ENCODE measurements at regions not wholly inside any gene's neighbourhood (a gene's known extent, or its start where the extent isn't known, plus 50 kb on each side); places are given as distances from the start of the nearest gene placed in this dataset.
A peak's percentile ranks its signal among the peaks of the same experiment; 100 is the strongest.

DNA sequence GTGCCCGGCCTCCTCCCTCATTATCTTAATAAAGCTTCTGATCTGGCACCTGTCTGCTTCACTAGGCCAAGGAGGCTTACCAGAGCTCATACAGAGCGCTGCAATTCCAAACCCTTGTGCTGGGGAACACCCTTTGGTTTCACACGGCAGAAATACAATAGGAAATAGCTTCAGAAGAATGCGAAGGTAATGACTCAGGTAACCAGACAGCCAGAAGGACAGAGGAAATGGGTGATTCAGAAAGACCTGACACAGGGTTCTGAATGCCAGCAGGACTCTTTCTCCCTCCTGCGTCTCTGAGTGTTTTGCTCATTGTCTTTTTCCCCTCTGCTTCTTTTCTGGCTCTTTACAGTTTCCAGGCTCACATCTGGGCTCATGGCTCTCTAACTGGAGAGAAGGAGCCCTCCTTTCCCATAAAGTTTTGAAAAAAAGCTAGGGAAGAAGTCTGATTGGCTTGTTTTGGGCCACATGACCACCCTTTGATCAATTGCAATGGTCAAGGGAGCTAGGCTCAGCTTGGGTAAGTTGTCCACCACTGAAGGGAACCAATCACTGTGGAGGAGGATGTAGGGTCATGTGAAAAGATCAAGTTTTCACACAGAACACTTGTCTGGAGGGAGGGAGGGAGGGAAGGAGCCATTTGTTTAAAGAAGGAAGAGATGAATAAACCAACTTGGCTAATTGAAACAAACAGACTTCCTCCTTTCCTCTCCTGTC, 90.5 kb upstream of the UPP2 start:
- H3K27ac ChIP-seq (ENCODE audit: low read depth, low read length) = no peak overlapping the region
- no peaks in the 10 kb centered on the region for H3K9me3 ChIP-seq (ENCODE audit: control insufficient read depth in 2 of 3, low read length in 3 of 3)
- no peaks in the 10 kb centered on the region for H3K36me3 ChIP-seq (ENCODE audit: control insufficient read depth in 2 of 3, insufficient read depth in 3 of 3, low read length in 3 of 3)
- no peak overlapping the region for H3K27ac Mint-ChIP-seq
- no peak overlapping the region for H3K4me3 ChIP-seq (ENCODE audit: low read length)
- peaks cover 0 to 3% (median 0%) of the 10 kb centered on the region in 11 donors for H3K9me3 Mint-ChIP-seq
- ATAC-seq (no peak), DNase-seq (no peak)
- ChIA-PET CTCF (interaction anchor here (0.6 to 1.8 kb wide), 11 partner anchors 9 to 743 kb away, joined by 3 to 23 read pairs (median 4); no protein-coding TSS in a partner anchor), POLR2A (no interaction called here)
- peaks cover 13 to 41% (median 17%) of the 10 kb centered on the region in 7 donors for H3K4me1 Mint-ChIP-seq
- H3K36me3 Mint-ChIP-seq = no peaks in the 10 kb centered on the region
- H3K27me3 ChIP-seq (ENCODE audit: control insufficient read depth in 2 of 2, insufficient read depth in 2 of 2, low read length in 2 of 2) = no peaks in the 10 kb centered on the region
- H3K4me3 Mint-ChIP-seq = peak overlapping the region in 1 of 10 donors; percentile 28
- peaks cover 0 to 9% (median 2%) of the 10 kb centered on the region in 5 donors for H3K27me3 Mint-ChIP-seq
- peaks cover 0 to 4% of the 10 kb centered on the region in 2 donors for H3K4me1 ChIP-seq (ENCODE audit: control insufficient read depth in 2 of 2, insufficient read depth in 2 of 2, low read length in 2 of 2)
- intact Hi-C loops (cut with micrococcal nuclease) = loop anchor here (2.0 to 10.0 kb wide), 4 partner anchors 134 to 446 kb away; partner anchors contain the start of genes ACVR1 (in 2 of the 2), ACVR1C (in 1 of the 2), CCDC148 (in 1 of the 2) and PKP4 (in 1 of the 2)

DNA sequence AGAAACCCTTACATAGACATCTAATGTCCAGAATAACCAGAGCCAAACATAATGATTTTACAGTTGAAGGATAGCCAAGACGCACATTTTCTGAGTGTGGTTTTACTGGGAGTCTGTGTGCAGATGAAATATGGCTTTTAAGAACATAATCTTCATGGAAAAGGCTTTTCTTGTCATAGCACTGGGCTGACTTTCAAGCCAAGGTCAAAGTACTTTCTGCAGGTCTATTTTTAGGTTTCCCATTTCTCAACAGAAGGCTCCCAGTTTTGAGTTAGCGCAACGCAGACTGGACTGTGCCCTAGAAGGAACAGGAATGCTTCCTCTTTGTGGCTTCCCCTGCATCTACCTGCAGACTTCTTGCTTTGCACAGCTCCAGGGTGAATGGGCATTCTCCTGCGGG, 92.3 kb upstream of the UPP2 start:
- intact Hi-C loops (cut with micrococcal nuclease) = no loop called here
- Mint-ChIP-seq H3K27me3 (peaks cover 0 to 9% (median 2%) of the 10 kb centered on the region in 5 donors), H3K4me3 (no peak overlapping the region), H3K27ac (no peak overlapping the region), H3K4me1 (peaks cover 7 to 35% (median 9%) of the 10 kb centered on the region in 7 donors), H3K9me3 (no peaks in the 10 kb centered on the region), H3K36me3 (no peaks in the 10 kb centered on the region)
- ATAC-seq = no peak
- CTCF ChIA-PET = interaction anchor here (1.2 to 4.6 kb wide), 2 partner anchors 15 to 706 kb away, joined by 4 to 27 read pairs; no protein-coding TSS in a partner anchor
- no peak for DNase-seq
- H3K9me3 ChIP-seq (ENCODE audit: control insufficient read depth in 2 of 3, low read length in 3 of 3) = no peaks in the 10 kb centered on the region
- no peaks in the 10 kb centered on the region for H3K36me3 ChIP-seq (ENCODE audit: control insufficient read depth in 2 of 3, insufficient read depth in 3 of 3, low read length in 3 of 3)
- POLR2A ChIA-PET = no interaction called here
- H3K27ac ChIP-seq (ENCODE audit: low read depth, low read length) = no peak overlapping the region
- H3K4me1 ChIP-seq (ENCODE audit: control insufficient read depth in 2 of 2, insufficient read depth in 2 of 2, low read length in 2 of 2) = peaks cover 0 to 4% of the 10 kb centered on the region in 2 donors
- H3K27me3 ChIP-seq (ENCODE audit: control insufficient read depth in 2 of 2, insufficient read depth in 2 of 2, low read length in 2 of 2) = no peaks in the 10 kb centered on the region
- no peak overlapping the region for H3K4me3 ChIP-seq (ENCODE audit: low read length)

DNA sequence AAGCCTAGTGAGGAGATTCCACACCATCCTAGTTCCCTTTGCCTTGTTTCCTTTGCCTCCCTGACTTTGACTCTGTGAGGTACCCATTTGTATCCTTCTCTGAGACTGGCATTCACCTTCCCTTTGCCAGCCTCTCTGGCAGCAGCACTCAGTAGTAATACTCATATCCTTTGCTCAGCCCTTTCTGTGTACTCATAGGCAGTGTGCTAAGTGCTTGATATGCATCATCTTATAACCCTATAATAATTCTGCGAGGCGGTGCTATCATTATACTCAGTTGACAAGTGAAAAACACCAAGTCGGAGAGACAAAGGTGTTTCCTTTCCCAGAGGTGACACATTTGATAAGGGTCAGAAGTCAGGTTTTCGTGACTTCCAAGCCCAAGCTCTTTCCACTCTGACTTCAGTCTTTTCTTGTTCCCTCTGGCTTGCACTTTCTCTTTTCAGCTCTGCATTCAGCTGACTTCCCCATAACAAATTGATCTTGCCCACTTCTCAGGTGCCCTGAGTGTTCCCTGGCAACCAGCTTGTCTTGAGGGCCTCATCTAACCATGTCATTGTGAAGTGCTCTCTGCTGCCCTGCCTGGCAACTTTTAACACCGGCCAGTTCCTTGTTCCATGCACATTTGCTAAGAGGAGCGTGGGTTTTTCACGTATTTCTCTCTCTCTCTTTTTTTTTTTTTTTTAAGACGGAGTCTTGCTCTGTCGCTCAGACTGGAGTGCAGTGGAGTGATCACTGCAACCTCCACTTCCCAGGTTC, 94.5 kb upstream of the UPP2 start:
- ChIA-PET POLR2A (interaction anchor here (0.6 to 1.0 kb wide), 2 partner anchors 232 to 569 kb away, joined by 3 read pairs; no protein-coding TSS in a partner anchor), CTCF (interaction anchor here (0.6 to 4.6 kb wide), 11 partner anchors 16 to 704 kb away, joined by 3 to 27 read pairs (median 4); no protein-coding TSS in a partner anchor)
- H3K36me3 Mint-ChIP-seq = no peaks in the 10 kb centered on the region
- H3K27ac Mint-ChIP-seq = peak overlapping the region in 1 of 9 donors; percentile 1
- Histone ChIP-seq H3K9me3 (ENCODE audit: control insufficient read depth in 2 of 3, low read length in 3 of 3) (no peaks in the 10 kb centered on the region), H3K27me3 (ENCODE audit: control insufficient read depth in 2 of 2, insufficient read depth in 2 of 2, low read length in 2 of 2) (no peaks in the 10 kb centered on the region), H3K4me1 (ENCODE audit: control insufficient read depth in 2 of 2, insufficient read depth in 2 of 2, low read length in 2 of 2) (no peaks in the 10 kb centered on the region), H3K27ac (ENCODE audit: low read depth, low read length) (no peak overlapping the region), H3K4me3 (ENCODE audit: low read length) (no peak overlapping the region), H3K36me3 (ENCODE audit: control insufficient read depth in 2 of 3, insufficient read depth in 3 of 3, low read length in 3 of 3) (no peaks in the 10 kb centered on the region)
- no peaks in the 10 kb centered on the region for H3K9me3 Mint-ChIP-seq
- peaks cover 0 to 9% (median 2%) of the 10 kb centered on the region in 5 donors for H3K27me3 Mint-ChIP-seq
- H3K4me1 Mint-ChIP-seq = peaks cover 5 to 26% (median 8%) of the 10 kb centered on the region in 7 donors
- intact Hi-C loops (cut with micrococcal nuclease) = no loop called here
- DNase-seq (peak in 3 of 9 donors; percentile 14 to 20 (median 18)), ATAC-seq (peak; percentile 55)
- no peak overlapping the region for H3K4me3 Mint-ChIP-seq

DNA sequence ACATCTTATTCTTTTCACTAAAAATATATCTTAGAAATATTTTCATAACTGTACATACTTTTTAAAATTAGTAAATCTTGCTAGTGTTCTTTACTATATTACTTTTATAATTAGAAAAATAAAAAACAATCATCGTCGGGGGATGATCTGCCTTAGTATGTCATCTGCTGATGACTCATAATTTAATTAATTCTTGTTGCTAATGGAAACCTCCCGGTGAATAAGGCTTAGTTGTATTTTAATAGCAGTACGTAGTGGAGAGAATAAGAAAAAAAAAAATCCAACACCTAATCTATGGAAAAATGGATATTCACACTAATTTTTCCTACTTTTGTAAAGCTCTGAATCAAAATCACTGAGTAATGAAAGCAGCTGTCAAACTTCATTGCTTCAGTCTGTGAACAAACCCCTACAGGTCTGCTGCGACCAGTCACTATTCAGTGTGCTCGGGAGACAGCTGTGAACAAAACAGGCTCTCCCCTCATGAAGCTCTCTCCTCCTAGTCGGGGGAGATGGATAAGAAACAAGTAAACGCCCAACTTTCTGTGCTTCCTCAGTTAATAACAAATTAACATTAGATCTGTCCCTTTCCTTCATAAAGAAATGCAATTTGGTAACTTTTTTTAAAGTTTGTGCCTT, 97.4 kb upstream of the UPP2 start:
- POLR2A ChIA-PET = no interaction called here

DNA sequence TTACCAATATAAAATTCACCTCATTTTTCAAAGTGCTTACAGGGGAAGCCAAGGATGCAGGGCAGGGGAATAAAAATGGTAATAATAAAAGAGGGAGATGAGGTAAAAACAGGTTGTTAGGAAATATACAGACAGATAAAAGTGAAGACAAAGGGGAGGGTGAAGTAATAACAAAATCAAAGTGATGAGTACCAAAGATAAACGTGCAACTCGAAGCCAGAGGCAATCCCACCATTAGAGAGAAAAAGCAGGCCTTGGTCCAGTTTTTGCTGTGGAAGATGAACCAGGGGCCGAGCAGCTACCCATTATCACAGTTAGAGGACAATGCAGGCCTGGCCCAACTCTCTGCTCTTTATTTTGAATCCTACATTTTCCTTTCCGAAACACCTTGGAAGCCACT, 99.6 kb upstream of the UPP2 start:
- intact Hi-C loops (cut with micrococcal nuclease) = no loop called here
- no peak for ATAC-seq

More for the DNA sequence above, 97.4 kb upstream of the UPP2 start:
- Histone ChIP-seq H3K4me1 (ENCODE audit: control insufficient read depth in 2 of 2, insufficient read depth in 2 of 2, low read length in 2 of 2) (no peaks in the 10 kb centered on the region), H3K27ac (ENCODE audit: low read depth, low read length) (no peak overlapping the region), H3K27me3 (ENCODE audit: control insufficient read depth in 2 of 2, insufficient read depth in 2 of 2, low read length in 2 of 2) (no peaks in the 10 kb centered on the region), H3K4me3 (ENCODE audit: low read length) (no peak overlapping the region), H3K36me3 (ENCODE audit: control insufficient read depth in 2 of 3, insufficient read depth in 3 of 3, low read length in 3 of 3) (no peaks in the 10 kb centered on the region), H3K9me3 (ENCODE audit: control insufficient read depth in 2 of 3, low read length in 3 of 3) (no peaks in the 10 kb centered on the region)
- Mint-ChIP-seq H3K27ac (no peak overlapping the region), H3K4me1 (peaks cover 3 to 8% (median 4%) of the 10 kb centered on the region in 7 donors), H3K4me3 (no peak overlapping the region), H3K9me3 (peaks cover 0 to 3% (median 0%) of the 10 kb centered on the region in 11 donors), H3K27me3 (peaks cover 0 to 6% (median 0%) of the 10 kb centered on the region in 5 donors), H3K36me3 (no peaks in the 10 kb centered on the region)
- no peak for DNase-seq
- intact Hi-C loops (cut with micrococcal nuclease) = no loop called here
- CTCF ChIA-PET = no interaction called here
- no peak for ATAC-seq

DNA sequence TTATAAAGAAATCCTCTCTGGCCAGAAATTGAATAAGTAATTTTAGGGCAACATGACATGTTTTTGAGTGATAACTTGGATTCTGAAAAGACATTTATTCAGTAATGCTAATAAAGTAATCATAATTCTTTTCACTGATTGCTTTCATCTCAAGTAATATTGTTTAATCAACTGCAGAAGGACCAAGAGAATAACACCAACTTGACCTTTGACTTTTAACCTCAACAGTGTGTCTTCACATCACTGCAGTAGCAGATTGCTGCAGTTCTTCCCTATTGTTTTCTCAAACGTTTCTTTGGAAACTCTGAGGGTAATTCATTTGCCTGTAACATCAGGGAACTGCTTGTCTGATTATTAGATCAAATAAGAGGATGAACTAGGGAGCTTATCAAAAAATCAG, 104.9 kb upstream of the UPP2 start:
- H3K36me3 Mint-ChIP-seq = peaks cover 0 to 5% (median 3%) of the 10 kb centered on the region in 5 donors
- no peak overlapping the region for H3K4me3 Mint-ChIP-seq
- no peaks in the 10 kb centered on the region for H3K36me3 ChIP-seq (ENCODE audit: control insufficient read depth in 2 of 3, insufficient read depth in 3 of 3, low read length in 3 of 3)
- H3K27ac ChIP-seq (ENCODE audit: low read depth, low read length) = no peak overlapping the region
- no peaks in the 10 kb centered on the region for H3K4me1 Mint-ChIP-seq
- intact Hi-C loops (cut with micrococcal nuclease) = no loop called here
- no peaks in the 10 kb centered on the region for H3K27me3 ChIP-seq (ENCODE audit: control insufficient read depth in 2 of 2, insufficient read depth in 2 of 2, low read length in 2 of 2)
- no peaks in the 10 kb centered on the region for H3K9me3 ChIP-seq (ENCODE audit: control insufficient read depth in 2 of 3, low read length in 3 of 3)
- H3K27me3 Mint-ChIP-seq = peaks cover 0 to 2% (median 0%) of the 10 kb centered on the region in 5 donors
- H3K4me1 ChIP-seq (ENCODE audit: control insufficient read depth in 2 of 2, insufficient read depth in 2 of 2, low read length in 2 of 2) = no peaks in the 10 kb centered on the region
- POLR2A ChIA-PET = no interaction called here
- no peak for DNase-seq
- H3K9me3 Mint-ChIP-seq = peaks cover 0 to 16% (median 4%) of the 10 kb centered on the region in 11 donors
- no peak overlapping the region for H3K4me3 ChIP-seq (ENCODE audit: low read length)
- CTCF ChIA-PET = interaction anchor here (0.5 kb wide), 1 partner anchor 212 kb away, joined by 3 read pairs; no protein-coding TSS in a partner anchor
- ATAC-seq = no peak
- H3K27ac Mint-ChIP-seq = no peak overlapping the region

More for the DNA sequence above, 99.6 kb upstream of the UPP2 start:
- Mint-ChIP-seq H3K27me3 (peaks cover 0 to 6% (median 0%) of the 10 kb centered on the region in 5 donors), H3K9me3 (peaks cover 0 to 16% (median 4%) of the 10 kb centered on the region in 11 donors), H3K4me3 (no peak overlapping the region), H3K36me3 (peaks cover 0 to 5% (median 3%) of the 10 kb centered on the region in 5 donors), H3K27ac (no peak overlapping the region), H3K4me1 (peaks cover 0 to 5% (median under 1%) of the 10 kb centered on the region in 7 donors)
- ChIA-PET CTCF (interaction anchor here (0.9 to 1.3 kb wide), 3 partner anchors 9 to 700 kb away, joined by 3 to 7 read pairs (median 5); no protein-coding TSS in a partner anchor), POLR2A (no interaction called here)
- Histone ChIP-seq H3K4me3 (ENCODE audit: low read length) (no peak overlapping the region), H3K27ac (ENCODE audit: low read depth, low read length) (no peak overlapping the region), H3K9me3 (ENCODE audit: control insufficient read depth in 2 of 3, low read length in 3 of 3) (no peaks in the 10 kb centered on the region), H3K4me1 (ENCODE audit: control insufficient read depth in 2 of 2, insufficient read depth in 2 of 2, low read length in 2 of 2) (no peaks in the 10 kb centered on the region), H3K27me3 (ENCODE audit: control insufficient read depth in 2 of 2, insufficient read depth in 2 of 2, low read length in 2 of 2) (no peaks in the 10 kb centered on the region), H3K36me3 (ENCODE audit: control insufficient read depth in 2 of 3, insufficient read depth in 3 of 3, low read length in 3 of 3) (no peaks in the 10 kb centered on the region)
- DNase-seq = no peak

Data from naive thymus-derived CD4-positive, alpha-beta T cell (primary cell).